ENCODE measurements at regions not wholly inside any gene's neighbourhood (a gene's known extent, or its start where the extent isn't known, plus 50 kb on each side); places are given as distances from the start of the nearest gene placed in this dataset.

DNA sequence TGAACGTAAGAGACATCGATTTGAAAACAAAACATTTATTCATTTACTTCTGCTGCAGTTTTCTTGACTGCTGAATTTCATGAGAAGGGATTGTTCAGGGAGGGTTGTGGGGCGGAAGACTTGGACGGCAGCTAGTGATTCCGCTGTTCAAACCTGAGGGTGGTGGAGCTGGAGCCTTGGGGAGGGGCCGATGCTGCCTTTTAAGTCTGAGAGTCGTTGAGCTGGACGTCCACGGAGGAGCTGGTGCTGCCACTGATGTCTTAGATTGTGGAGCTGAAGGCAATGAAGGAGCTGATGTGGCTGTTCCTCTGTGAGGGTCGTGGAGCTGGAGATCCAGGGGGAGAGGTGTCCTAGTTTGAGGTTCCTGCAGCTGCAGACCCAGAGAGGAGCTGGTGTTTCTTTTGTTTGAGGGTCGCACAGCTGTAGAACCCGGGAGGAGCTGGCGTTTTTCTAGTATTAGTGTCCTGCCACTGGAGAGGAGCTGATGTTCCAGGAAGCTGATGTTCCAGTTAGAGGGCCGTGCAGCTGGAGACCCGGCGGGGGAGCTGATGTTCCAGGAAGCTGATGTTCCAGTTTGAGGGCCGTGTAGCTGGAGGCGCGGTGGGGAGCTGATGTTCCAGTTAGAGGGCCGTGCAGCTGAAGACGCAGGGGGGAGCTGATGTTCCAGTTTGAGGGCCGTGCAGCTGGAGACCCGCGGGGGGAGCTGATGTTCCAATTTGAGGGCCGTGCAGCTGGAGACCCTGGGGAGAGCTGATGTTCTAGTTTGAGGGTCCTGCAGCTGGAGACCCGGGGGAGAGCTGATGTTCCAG, 150.9 kb downstream of the RTP5 start:
- TF ChIP-seq GLIS3 (CRISPR knock-in tag; IDR thresholded peaks at IDR 0.05), result no peak
- TF ChIP-seq ESRRG (CRISPR knock-in tag; IDR thresholded peaks at IDR 0.05), result no peak
- no peak for TF ChIP-seq ZFP3 (CRISPR knock-in tag; IDR thresholded peaks at IDR 0.05)
- no peak for TF ChIP-seq BACH2 (CRISPR knock-in tag; IDR thresholded peaks at IDR 0.05; ENCODE audit: borderline replicate concordance)
- TF ChIP-seq, protein P1, sequence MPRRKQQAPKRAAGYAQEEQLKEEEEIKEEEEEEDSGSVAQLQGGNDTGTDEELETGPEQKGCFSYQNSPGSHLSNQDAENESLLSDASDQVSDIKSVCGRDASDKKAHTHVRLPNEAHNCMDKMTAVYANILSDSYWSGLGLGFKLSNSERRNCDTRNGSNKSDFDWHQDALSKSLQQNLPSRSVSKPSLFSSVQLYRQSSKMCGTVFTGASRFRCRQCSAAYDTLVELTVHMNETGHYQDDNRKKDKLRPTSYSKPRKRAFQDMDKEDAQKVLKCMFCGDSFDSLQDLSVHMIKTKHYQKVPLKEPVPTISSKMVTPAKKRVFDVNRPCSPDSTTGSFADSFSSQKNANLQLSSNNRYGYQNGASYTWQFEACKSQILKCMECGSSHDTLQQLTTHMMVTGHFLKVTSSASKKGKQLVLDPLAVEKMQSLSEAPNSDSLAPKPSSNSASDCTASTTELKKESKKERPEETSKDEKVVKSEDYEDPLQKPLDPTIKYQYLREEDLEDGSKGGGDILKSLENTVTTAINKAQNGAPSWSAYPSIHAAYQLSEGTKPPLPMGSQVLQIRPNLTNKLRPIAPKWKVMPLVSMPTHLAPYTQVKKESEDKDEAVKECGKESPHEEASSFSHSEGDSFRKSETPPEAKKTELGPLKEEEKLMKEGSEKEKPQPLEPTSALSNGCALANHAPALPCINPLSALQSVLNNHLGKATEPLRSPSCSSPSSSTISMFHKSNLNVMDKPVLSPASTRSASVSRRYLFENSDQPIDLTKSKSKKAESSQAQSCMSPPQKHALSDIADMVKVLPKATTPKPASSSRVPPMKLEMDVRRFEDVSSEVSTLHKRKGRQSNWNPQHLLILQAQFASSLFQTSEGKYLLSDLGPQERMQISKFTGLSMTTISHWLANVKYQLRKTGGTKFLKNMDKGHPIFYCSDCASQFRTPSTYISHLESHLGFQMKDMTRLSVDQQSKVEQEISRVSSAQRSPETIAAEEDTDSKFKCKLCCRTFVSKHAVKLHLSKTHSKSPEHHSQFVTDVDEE (CRISPR knock-in tag; IDR thresholded peaks at IDR 0.05), result no peak
- no peak for TF ChIP-seq CSDC2 (CRISPR knock-in tag; IDR thresholded peaks at IDR 0.05)
- TF ChIP-seq TOX (CRISPR knock-in tag; IDR thresholded peaks at IDR 0.05; ENCODE audit: borderline replicate concordance), result no peak
- TF ChIP-seq SNAI2 (CRISPR knock-in tag; IDR thresholded peaks at IDR 0.05), result no peak
- TF ChIP-seq ZFP30 (CRISPR knock-in tag; IDR thresholded peaks at IDR 0.05), result no peak
- TF ChIP-seq, protein P2, sequence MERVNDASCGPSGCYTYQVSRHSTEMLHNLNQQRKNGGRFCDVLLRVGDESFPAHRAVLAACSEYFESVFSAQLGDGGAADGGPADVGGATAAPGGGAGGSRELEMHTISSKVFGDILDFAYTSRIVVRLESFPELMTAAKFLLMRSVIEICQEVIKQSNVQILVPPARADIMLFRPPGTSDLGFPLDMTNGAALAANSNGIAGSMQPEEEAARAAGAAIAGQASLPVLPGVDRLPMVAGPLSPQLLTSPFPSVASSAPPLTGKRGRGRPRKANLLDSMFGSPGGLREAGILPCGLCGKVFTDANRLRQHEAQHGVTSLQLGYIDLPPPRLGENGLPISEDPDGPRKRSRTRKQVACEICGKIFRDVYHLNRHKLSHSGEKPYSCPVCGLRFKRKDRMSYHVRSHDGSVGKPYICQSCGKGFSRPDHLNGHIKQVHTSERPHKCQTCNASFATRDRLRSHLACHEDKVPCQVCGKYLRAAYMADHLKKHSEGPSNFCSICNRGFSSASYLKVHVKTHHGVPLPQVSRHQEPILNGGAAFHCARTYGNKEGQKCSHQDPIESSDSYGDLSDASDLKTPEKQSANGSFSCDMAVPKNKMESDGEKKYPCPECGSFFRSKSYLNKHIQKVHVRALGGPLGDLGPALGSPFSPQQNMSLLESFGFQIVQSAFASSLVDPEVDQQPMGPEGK (CRISPR knock-in tag; IDR thresholded peaks at IDR 0.05; ENCODE audit: borderline replicate concordance), result no peak
- TF ChIP-seq ARNTL (CRISPR knock-in tag; IDR thresholded peaks at IDR 0.05; ENCODE audit: borderline replicate concordance, low read depth), result no peak
- TF ChIP-seq ZNF8 (CRISPR knock-in tag; IDR thresholded peaks at IDR 0.05), result no peak

Measured in SK-N-SH treated with all-trans-retinoic acid at 6 μM for 48 hours (cell line).